T-helper 17 cell (primary cell): ENCODE measurements at regions not wholly inside any gene's neighbourhood (a gene's known extent, or its start where the extent isn't known, plus 50 kb on each side); places are given as distances from the start of the nearest gene placed in this dataset.

Experiments used
- ATAC-seq: fragments of 150-1000 bp; cut with Tn5 transposase; 2 replicates; pipeline ENCODE4 v1.10.0; 2021; ENCODE audit warnings: mild to moderate bottlenecking, moderate library complexity
- DNase-seq, 3 donors: peaks; one replicate each; pipeline versions ENCODE4 v3.0.0 to v3.0.0-alpha.2; 2020 to 2021
- H3K9me3 ChIP-seq: one replicate; pipeline ENCODE4 v1.7.0; 2013; ENCODE audit warnings: low read length, mild to moderate bottlenecking; ENCODE audit not compliant: control insufficient read depth, poor library complexity, severe bottlenecking
- H3K27ac Mint-ChIP-seq: one replicate; pipeline ENCODE4 v1.8.0; 2022; ENCODE audit warnings: mild to moderate bottlenecking, moderate library complexity, mixed read lengths
- H3K27me3 Mint-ChIP-seq: one replicate; pipeline ENCODE4 v1.8.0; 2022; ENCODE audit warnings: mixed read lengths
- H3K36me3 Mint-ChIP-seq: one replicate; pipeline ENCODE4 v1.8.0; 2022; ENCODE audit warnings: low read depth, mixed read lengths
- H3K4me1 Mint-ChIP-seq: one replicate; pipeline ENCODE4 v1.8.0; 2022; ENCODE audit warnings: mild to moderate bottlenecking, mixed read lengths
- H3K4me3 Mint-ChIP-seq: one replicate; pipeline ENCODE4 v1.8.0; 2022; ENCODE audit warnings: mild to moderate bottlenecking, moderate library complexity, mixed read lengths

- DNase-seq (no peak), ATAC-seq (no peak)
- H3K27ac Mint-ChIP-seq = no peak overlapping the region
- H3K4me3 Mint-ChIP-seq = no peak overlapping the region
- no peaks in the 10 kb centered on the region for H3K36me3 Mint-ChIP-seq
- no peaks in the 10 kb centered on the region for H3K9me3 ChIP-seq
- peaks cover 15% of the 10 kb centered on the region for H3K4me1 Mint-ChIP-seq
- H3K27me3 Mint-ChIP-seq = peaks cover 33% of the 10 kb centered on the region
Measured at GRCh38 chr6:56841381-56841749, 113.5 kb upstream of the BEND6 start.

- ATAC-seq = no peak
- H3K9me3 ChIP-seq = no peaks in the 10 kb centered on the region
- Mint-ChIP-seq H3K36me3 (no peaks in the 10 kb centered on the region), H3K27ac (no peak overlapping the region), H3K4me3 (no peak overlapping the region), H3K27me3 (peaks cover 30% of the 10 kb centered on the region), H3K4me1 (peaks cover 15% of the 10 kb centered on the region)
- no peak for DNase-seq
Measured at GRCh38 chr6:56840467-56841380, 114.2 kb upstream of the BEND6 start.

GRCh38 chr6:56839533-56840183 is 115.2 kb upstream of the BEND6 start:
- H3K27me3 Mint-ChIP-seq = peaks cover 33% of the 10 kb centered on the region
- no peaks in the 10 kb centered on the region for H3K9me3 ChIP-seq
- H3K4me1 Mint-ChIP-seq = peaks cover 15% of the 10 kb centered on the region
- H3K27ac Mint-ChIP-seq = no peak overlapping the region
- DNase-seq (no peak), ATAC-seq (no peak)
- no peaks in the 10 kb centered on the region for H3K36me3 Mint-ChIP-seq
- H3K4me3 Mint-ChIP-seq = no peak overlapping the region

GRCh38 chr6:56838965-56839364 is 115.9 kb upstream of the BEND6 start:
- peaks cover 15% of the 10 kb centered on the region for H3K4me1 Mint-ChIP-seq
- no peak for DNase-seq

GRCh38 chr6:56838016-56838555 is 116.8 kb upstream of the BEND6 start:
- H3K9me3 ChIP-seq = no peaks in the 10 kb centered on the region
- Mint-ChIP-seq H3K27me3 (peaks cover 33% of the 10 kb centered on the region), H3K4me1 (peaks cover 14% of the 10 kb centered on the region), H3K36me3 (no peaks in the 10 kb centered on the region), H3K27ac (no peak overlapping the region), H3K4me3 (no peak overlapping the region)
- no peak for DNase-seq
- no peak for ATAC-seq

More at GRCh38 chr6:56838965-56839364, 115.9 kb upstream of the BEND6 start:
- ATAC-seq = no peak
- no peak overlapping the region for H3K27ac Mint-ChIP-seq
- peaks cover 33% of the 10 kb centered on the region for H3K27me3 Mint-ChIP-seq
- no peaks in the 10 kb centered on the region for H3K9me3 ChIP-seq
- H3K4me3 Mint-ChIP-seq = no peak overlapping the region
- no peaks in the 10 kb centered on the region for H3K36me3 Mint-ChIP-seq

GRCh38 chr6:56837322-56837894 is 117.5 kb upstream of the BEND6 start:
- no peak overlapping the region for H3K4me3 Mint-ChIP-seq
- peaks cover 32% of the 10 kb centered on the region for H3K27me3 Mint-ChIP-seq
- DNase-seq (no peak), ATAC-seq (no peak)
- H3K9me3 ChIP-seq = no peaks in the 10 kb centered on the region
- H3K36me3 Mint-ChIP-seq = no peaks in the 10 kb centered on the region
- H3K4me1 Mint-ChIP-seq = peaks cover 7% of the 10 kb centered on the region
- no peak overlapping the region for H3K27ac Mint-ChIP-seq

- Mint-ChIP-seq H3K4me3 (no peak overlapping the region), H3K4me1 (peaks cover 4% of the 10 kb centered on the region), H3K27ac (no peak overlapping the region), H3K27me3 (peaks cover 27% of the 10 kb centered on the region), H3K36me3 (no peaks in the 10 kb centered on the region)
- H3K9me3 ChIP-seq = no peaks in the 10 kb centered on the region
- DNase-seq (no peak), ATAC-seq (no peak)
Measured at GRCh38 chr6:56835612-56836011, 119.3 kb upstream of the BEND6 start.

GRCh38 chr6:56833873-56834272 is 121.0 kb upstream of the BEND6 start:
- no peak overlapping the region for H3K4me3 Mint-ChIP-seq
- ATAC-seq = no peak

GRCh38 chr6:56833127-56833791 is 121.6 kb upstream of the BEND6 start:
- Mint-ChIP-seq H3K27me3 (peaks cover 17% of the 10 kb centered on the region), H3K27ac (no peak overlapping the region), H3K4me3 (no peak overlapping the region), H3K36me3 (no peaks in the 10 kb centered on the region), H3K4me1 (peaks cover 3% of the 10 kb centered on the region)
- no peak for DNase-seq
- no peaks in the 10 kb centered on the region for H3K9me3 ChIP-seq
- no peak for ATAC-seq

More at GRCh38 chr6:56833873-56834272, 121.0 kb upstream of the BEND6 start:
- H3K9me3 ChIP-seq = no peaks in the 10 kb centered on the region
- peaks cover 23% of the 10 kb centered on the region for H3K27me3 Mint-ChIP-seq
- H3K27ac Mint-ChIP-seq = no peak overlapping the region
- DNase-seq = no peak
- H3K4me1 Mint-ChIP-seq = peaks cover 3% of the 10 kb centered on the region
- H3K36me3 Mint-ChIP-seq = no peaks in the 10 kb centered on the region

- no peak for ATAC-seq
- peaks cover 13% of the 10 kb centered on the region for H3K27me3 Mint-ChIP-seq
- no peaks in the 10 kb centered on the region for H3K36me3 Mint-ChIP-seq
- DNase-seq = no peak
- no peaks in the 10 kb centered on the region for H3K9me3 ChIP-seq
- H3K4me3 Mint-ChIP-seq = no peak overlapping the region
- H3K27ac Mint-ChIP-seq = no peak overlapping the region
- no peaks in the 10 kb centered on the region for H3K4me1 Mint-ChIP-seq
Measured at GRCh38 chr6:56832225-56832624, 122.7 kb upstream of the BEND6 start.

GRCh38 chr6:56831334-56831733 is 123.6 kb upstream of the BEND6 start:
- Mint-ChIP-seq H3K4me1 (no peaks in the 10 kb centered on the region), H3K4me3 (no peak overlapping the region), H3K27me3 (peaks cover 13% of the 10 kb centered on the region), H3K36me3 (no peaks in the 10 kb centered on the region), H3K27ac (no peak overlapping the region)
- DNase-seq (no peak), ATAC-seq (no peak)
- H3K9me3 ChIP-seq = no peaks in the 10 kb centered on the region

GRCh38 chr6:56827908-56828649 is 126.8 kb upstream of the BEND6 start:
- no peaks in the 10 kb centered on the region for H3K9me3 ChIP-seq
- no peaks in the 10 kb centered on the region for H3K36me3 Mint-ChIP-seq
- no peak overlapping the region for H3K4me3 Mint-ChIP-seq
- no peaks in the 10 kb centered on the region for H3K4me1 Mint-ChIP-seq
- ATAC-seq = no peak
- peaks cover 5% of the 10 kb centered on the region for H3K27me3 Mint-ChIP-seq
- H3K27ac Mint-ChIP-seq = no peak overlapping the region
- DNase-seq = no peak
